Karpas-422 (cell line): ENCODE measurements at regions not wholly inside any gene's neighbourhood (a gene's known extent, or its start where the extent isn't known, plus 50 kb on each side); places are given as distances from the start of the nearest gene placed in this dataset.

Source experiments
- DNase-seq: peaks from one replicate; pipeline ENCODE4 v3.0.0-alpha.2; 2015
- H2AFZ ChIP-seq: fragments of 200-600 bp; sonication (generic); 2 replicates; pipeline ENCODE4 v1.6.1; 2014; ENCODE audit warnings: antibody characterized with exemption, low read length, mixed read lengths
- H3K27ac ChIP-seq: fragments of 200-600 bp; sonication (generic); 2 replicates; pipeline ENCODE4 v1.5.1; 2014; ENCODE audit warnings: mild to moderate bottlenecking, low read length, moderate library complexity
- H3K27me3 ChIP-seq: fragments of 200-600 bp; sonication (generic); 2 replicates; pipeline ENCODE4 v1.6.1; 2014; ENCODE audit warnings: low read length, mixed read lengths
- H3K36me3 ChIP-seq: fragments of 200-600 bp; sonication (generic); 2 replicates; pipeline ENCODE4 v1.6.1; 2014; ENCODE audit warnings: low read length, mixed read lengths; ENCODE audit not compliant: insufficient read depth
- H3K4me1 ChIP-seq: fragments of 200-600 bp; sonication (generic); 2 replicates; pipeline ENCODE4 v1.6.1; 2014; ENCODE audit warnings: mild to moderate bottlenecking, low read length, mixed read lengths
- H3K4me2 ChIP-seq: fragments of 200-600 bp; sonication (generic); 2 replicates; pipeline ENCODE4 v1.6.1; 2014; ENCODE audit warnings: low read length, low read depth, mild to moderate bottlenecking; ENCODE audit not compliant: poor library complexity, severe bottlenecking
- H3K4me3 ChIP-seq: fragments of 200-600 bp; sonication (generic); 2 replicates; pipeline ENCODE4 v1.5.1; 2014; ENCODE audit warnings: mild to moderate bottlenecking, antibody characterized with exemption, low read length, mixed read lengths
- H3K79me2 ChIP-seq: fragments of 200-600 bp; sonication (generic); 2 replicates; pipeline ENCODE4 v1.6.1; 2014; ENCODE audit warnings: mild to moderate bottlenecking, low read length, mixed read lengths
- H3K9ac ChIP-seq: fragments of 200-600 bp; sonication (generic); 2 replicates; pipeline ENCODE4 v1.6.0; 2014; ENCODE audit warnings: low read length
- H3K9me2 ChIP-seq: fragments of 200-600 bp; sonication (generic), shearing (Covaris generic); replicated peaks from 2 replicates; pipeline ENCODE4 v1.6.0; 2014; ENCODE audit warnings: mild to moderate bottlenecking, low read length, moderate library complexity; ENCODE audit not compliant: insufficient read depth
- H3K9me3 ChIP-seq: fragments of 300-700, 200-600 bp; sonication (generic); 2 replicates; pipeline ENCODE4 v1.6.1; 2014; ENCODE audit warnings: low read length, mixed read lengths
- H4K20me1 ChIP-seq: fragments of 200-600 bp; sonication (generic); 2 replicates; pipeline ENCODE4 v1.6.1; 2014; ENCODE audit warnings: mild to moderate bottlenecking, antibody characterized with exemption, low read length, low read depth; ENCODE audit not compliant: insufficient read depth

- Histone ChIP-seq H3K4me2 (no peak overlapping the region), H2AFZ (no peak overlapping the region), H3K27me3 (no peaks in the 10 kb centered on the region), H3K9me3 (no peaks in the 10 kb centered on the region), H3K79me2 (no peaks in the 10 kb centered on the region), H4K20me1 (no peaks in the 10 kb centered on the region), H3K4me1 (no peaks in the 10 kb centered on the region), H3K27ac (no peak overlapping the region), H3K4me3 (no peak overlapping the region), H3K36me3 (no peaks in the 10 kb centered on the region), H3K9ac (no peak overlapping the region), H3K9me2 (no peaks in the 10 kb centered on the region)
- no peak for DNase-seq
These were observed 105.8 kb upstream of the GSE1 start for GRCh38 chr16:85507342-85507741.

- no peaks in the 10 kb centered on the region for H4K20me1 ChIP-seq
- no peak overlapping the region for H3K9ac ChIP-seq
- H3K27ac ChIP-seq: no peak overlapping the region
- no peak overlapping the region for H2AFZ ChIP-seq
- H3K4me2 ChIP-seq: no peak overlapping the region
- H3K9me3 ChIP-seq: no peaks in the 10 kb centered on the region
- no peak for DNase-seq
- H3K9me2 ChIP-seq: no peaks in the 10 kb centered on the region
- H3K4me3 ChIP-seq: no peak overlapping the region
- no peaks in the 10 kb centered on the region for H3K79me2 ChIP-seq
- no peaks in the 10 kb centered on the region for H3K27me3 ChIP-seq
- H3K36me3 ChIP-seq: no peaks in the 10 kb centered on the region
- no peaks in the 10 kb centered on the region for H3K4me1 ChIP-seq
These were observed 104.7 kb upstream of the GSE1 start for GRCh38 chr16:85508388-85508787.

GRCh38 chr16:85508993-85509392 is 104.1 kb upstream of the GSE1 start:
- H3K79me2 ChIP-seq: no peaks in the 10 kb centered on the region

GRCh38 chr16:85510041-85510659 is 103.0 kb upstream of the GSE1 start:
- H3K27ac ChIP-seq: no peak overlapping the region
- H3K9me3 ChIP-seq: no peaks in the 10 kb centered on the region
- H3K9me2 ChIP-seq: no peaks in the 10 kb centered on the region

More at GRCh38 chr16:85508993-85509392, 104.1 kb upstream of the GSE1 start:
- no peaks in the 10 kb centered on the region for H3K27me3 ChIP-seq
- no peak overlapping the region for H3K9ac ChIP-seq
- no peak overlapping the region for H3K4me2 ChIP-seq
- no peaks in the 10 kb centered on the region for H4K20me1 ChIP-seq
- no peak overlapping the region for H3K4me3 ChIP-seq
- H2AFZ ChIP-seq: no peak overlapping the region
- DNase-seq: no peak
- no peaks in the 10 kb centered on the region for H3K36me3 ChIP-seq
- H3K27ac ChIP-seq: no peak overlapping the region
- no peaks in the 10 kb centered on the region for H3K9me3 ChIP-seq
- H3K9me2 ChIP-seq: no peaks in the 10 kb centered on the region
- no peaks in the 10 kb centered on the region for H3K4me1 ChIP-seq

GRCh38 chr16:85511938-85512807 is 100.9 kb upstream of the GSE1 start:
- H3K4me1 ChIP-seq: no peaks in the 10 kb centered on the region
- no peaks in the 10 kb centered on the region for H4K20me1 ChIP-seq
- DNase-seq: no peak
- H3K4me3 ChIP-seq: no peak overlapping the region
- no peaks in the 10 kb centered on the region for H3K79me2 ChIP-seq
- no peak overlapping the region for H3K27ac ChIP-seq
- H3K9me2 ChIP-seq: no peaks in the 10 kb centered on the region
- no peaks in the 10 kb centered on the region for H3K27me3 ChIP-seq
- H3K36me3 ChIP-seq: no peaks in the 10 kb centered on the region
- no peak overlapping the region for H3K9ac ChIP-seq
- no peaks in the 10 kb centered on the region for H3K9me3 ChIP-seq
- H2AFZ ChIP-seq: no peak overlapping the region
- H3K4me2 ChIP-seq: no peak overlapping the region

More at GRCh38 chr16:85510041-85510659, 103.0 kb upstream of the GSE1 start:
- no peaks in the 10 kb centered on the region for H3K4me1 ChIP-seq
- H3K36me3 ChIP-seq: no peaks in the 10 kb centered on the region
- H4K20me1 ChIP-seq: no peaks in the 10 kb centered on the region
- no peak for DNase-seq
- no peaks in the 10 kb centered on the region for H3K79me2 ChIP-seq
- no peak overlapping the region for H3K9ac ChIP-seq
- H2AFZ ChIP-seq: no peak overlapping the region
- no peak overlapping the region for H3K4me2 ChIP-seq
- no peak overlapping the region for H3K4me3 ChIP-seq
- H3K27me3 ChIP-seq: no peaks in the 10 kb centered on the region

- no peaks in the 10 kb centered on the region for H3K79me2 ChIP-seq
- H3K27me3 ChIP-seq: no peaks in the 10 kb centered on the region
- H3K9me3 ChIP-seq: no peaks in the 10 kb centered on the region
- no peak overlapping the region for H3K27ac ChIP-seq
- no peak overlapping the region for H3K4me3 ChIP-seq
- no peak overlapping the region for H3K4me2 ChIP-seq
- no peak for DNase-seq
- H3K9me2 ChIP-seq: no peaks in the 10 kb centered on the region
- H2AFZ ChIP-seq: no peak overlapping the region
- no peak overlapping the region for H3K9ac ChIP-seq
- no peaks in the 10 kb centered on the region for H4K20me1 ChIP-seq
- no peaks in the 10 kb centered on the region for H3K4me1 ChIP-seq
- no peaks in the 10 kb centered on the region for H3K36me3 ChIP-seq
These were observed 100.4 kb upstream of the GSE1 start for GRCh38 chr16:85512808-85513115.

GRCh38 chr16:85513180-85513579 is 99.9 kb upstream of the GSE1 start:
- Histone ChIP-seq H3K27ac (no peak overlapping the region), H4K20me1 (no peaks in the 10 kb centered on the region), H3K9me2 (no peaks in the 10 kb centered on the region), H3K4me1 (no peaks in the 10 kb centered on the region), H3K27me3 (no peaks in the 10 kb centered on the region), H2AFZ (no peak overlapping the region), H3K4me3 (no peak overlapping the region), H3K36me3 (no peaks in the 10 kb centered on the region), H3K79me2 (no peaks in the 10 kb centered on the region), H3K9me3 (no peaks in the 10 kb centered on the region), H3K4me2 (no peak overlapping the region), H3K9ac (no peak overlapping the region)
- DNase-seq: no peak

- no peak for DNase-seq
- Histone ChIP-seq H3K36me3 (no peaks in the 10 kb centered on the region), H3K4me1 (no peaks in the 10 kb centered on the region), H3K27ac (no peak overlapping the region), H3K4me3 (no peak overlapping the region), H3K9me3 (no peaks in the 10 kb centered on the region), H3K9ac (no peak overlapping the region), H3K9me2 (no peaks in the 10 kb centered on the region), H3K27me3 (no peaks in the 10 kb centered on the region), H2AFZ (no peak overlapping the region), H3K4me2 (no peak overlapping the region), H4K20me1 (no peaks in the 10 kb centered on the region), H3K79me2 (no peaks in the 10 kb centered on the region)
These were observed 99.5 kb upstream of the GSE1 start for GRCh38 chr16:85513649-85514048.
